Activated naive CD8-positive, alpha-beta T cell treated with anti-CD3 and anti-CD28 coated beads, Interleukin-2, amount 50 U/mL, for 16 hours (primary cell): ENCODE measurements at regions not wholly inside any gene's neighbourhood (a gene's known extent, or its start where the extent isn't known, plus 50 kb on each side); places are given as distances from the start of the nearest gene placed in this dataset.

Source experiments
- DNase-seq: peaks from one replicate; pipeline ENCODE4 v3.0.0-alpha.2; 2020; ENCODE audit warnings: low read depth, low spot score

GRCh38 chr21:28537371-28538079 lies 455.2 kb downstream of the LTN1 start:
- no peak for DNase-seq

DNA sequence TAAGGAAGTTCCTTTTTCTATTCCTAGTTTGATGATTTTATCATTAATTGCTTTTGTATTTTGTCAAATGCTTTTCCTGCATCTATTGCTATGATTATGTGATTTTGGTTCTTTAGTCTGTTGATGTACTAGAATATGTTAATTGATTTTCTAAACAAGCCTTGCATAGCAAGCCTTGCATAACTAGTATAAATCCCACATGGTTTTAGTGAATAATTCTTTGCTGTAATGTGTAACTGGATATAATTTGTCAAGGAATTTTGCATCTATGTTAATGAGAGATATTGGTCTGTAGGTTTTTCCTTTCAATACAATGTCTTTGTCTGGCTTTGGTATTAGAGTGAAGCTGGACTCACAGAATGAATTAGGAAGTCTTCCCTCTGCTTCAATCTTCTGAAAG lies 460.2 kb downstream of the LTN1 start:
- no peak for DNase-seq

DNA sequence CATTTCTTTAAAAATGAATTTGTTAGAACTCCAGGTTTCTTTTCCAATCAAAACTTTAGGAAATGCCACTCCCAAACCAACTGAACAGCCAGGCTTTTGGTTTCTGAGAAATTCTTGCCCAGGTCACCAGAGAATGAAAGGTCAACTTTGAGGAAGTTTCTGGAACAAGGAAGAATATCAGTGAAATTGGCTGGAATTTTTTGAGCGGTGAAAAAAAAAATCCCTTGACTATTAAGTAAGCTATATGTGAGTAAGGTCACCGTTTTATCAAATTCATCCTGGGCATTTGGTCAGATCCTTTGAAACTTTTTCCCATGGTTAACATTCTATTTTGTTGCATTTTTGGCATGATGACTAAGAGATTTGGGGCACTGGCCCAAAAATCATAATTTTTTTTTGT lies 469.3 kb downstream of the LTN1 start:
- DNase-seq, result no peak

- DNase-seq, result no peak
Observed at GRCh38 chr21:28522014-28522799, 470.5 kb downstream of the LTN1 start.

DNA sequence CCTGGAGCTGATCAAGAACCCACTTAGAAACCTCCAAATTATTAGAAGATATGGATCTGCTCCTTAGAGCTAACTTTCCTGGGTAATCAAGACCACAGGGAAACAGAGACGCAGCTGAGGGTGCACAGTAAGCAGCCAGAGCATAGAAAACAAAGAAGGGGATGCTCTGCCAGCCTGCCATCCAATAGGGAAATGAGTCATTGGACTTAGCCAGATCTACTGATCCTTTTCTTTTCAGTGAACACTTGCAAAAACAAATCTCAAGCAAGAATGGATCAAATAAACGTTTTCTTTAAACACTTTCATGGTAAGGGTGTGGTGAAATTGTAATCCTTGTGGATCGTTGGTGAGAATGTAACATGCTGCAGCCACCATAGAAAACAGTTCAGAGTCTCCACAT lies 474.0 kb downstream of the LTN1 start:
- no peak for DNase-seq

GRCh38 chr21:28516991-28517592 lies 475.6 kb downstream of the LTN1 start:
- peak; percentile 25 for DNase-seq

DNA sequence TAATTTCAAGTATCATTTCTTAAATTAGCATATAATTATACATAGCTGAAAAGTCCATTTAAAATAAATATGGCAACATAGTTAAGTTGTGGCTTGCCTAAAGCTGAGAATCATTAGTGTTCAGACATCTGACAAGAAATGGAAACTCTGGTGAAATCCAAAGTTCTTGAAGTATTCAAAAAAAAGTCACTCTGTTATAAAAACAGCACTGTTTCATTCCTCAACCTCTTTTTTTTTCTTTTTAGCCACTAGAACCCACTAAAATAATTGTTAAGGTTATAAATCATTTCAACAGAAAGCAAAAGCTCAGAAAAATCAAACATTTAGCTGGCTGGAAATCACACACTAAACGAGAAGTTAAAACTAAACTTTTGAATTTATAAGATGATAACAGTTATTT lies 476.7 kb downstream of the LTN1 start:
- no peak for DNase-seq

DNA sequence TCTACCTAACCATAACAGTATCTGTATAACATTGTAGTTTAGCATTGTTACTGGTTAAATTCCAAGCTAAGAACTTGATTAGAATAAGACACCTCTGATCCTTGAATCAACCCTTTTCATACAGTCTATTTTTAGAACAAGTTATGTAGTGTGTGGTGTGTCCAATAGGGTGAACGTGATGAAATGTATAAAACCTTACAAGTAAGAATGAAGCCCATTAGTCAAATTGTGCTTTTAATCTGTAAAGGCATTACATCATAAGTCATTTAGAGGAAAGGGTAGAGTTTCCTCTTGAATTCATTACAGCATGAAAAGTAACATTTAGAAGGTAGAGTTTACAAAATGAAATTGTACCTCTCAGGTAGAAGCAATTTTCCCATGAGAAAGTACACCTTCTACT lies 479.2 kb downstream of the LTN1 start:
- DNase-seq, result no peak

DNA sequence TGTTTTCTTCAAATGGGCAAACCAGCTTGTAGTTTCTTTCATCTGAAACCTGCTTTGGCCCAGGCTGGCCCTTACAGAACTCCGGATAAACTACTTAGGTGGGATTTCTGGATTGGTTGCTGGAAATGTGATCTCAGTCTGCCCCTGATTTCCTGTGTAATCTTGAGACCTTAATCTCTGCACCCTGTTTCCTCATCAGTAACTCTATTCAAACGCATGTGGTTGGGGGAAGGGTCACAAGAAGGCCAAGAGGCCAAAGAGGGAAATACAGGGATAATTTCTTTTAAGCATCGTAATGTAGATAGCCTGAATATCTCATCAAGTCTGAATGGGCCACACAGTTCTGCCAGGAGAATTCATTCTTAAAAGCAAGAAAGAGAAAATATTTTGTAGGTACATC lies 483.6 kb downstream of the LTN1 start:
- DNase-seq, result no peak

- DNase-seq, result no peak
Observed at GRCh38 chr21:28508126-28508525, 484.6 kb downstream of the LTN1 start.

- no peak for DNase-seq
Observed at GRCh38 chr21:28496517-28496916, 496.2 kb downstream of the LTN1 start.

DNA sequence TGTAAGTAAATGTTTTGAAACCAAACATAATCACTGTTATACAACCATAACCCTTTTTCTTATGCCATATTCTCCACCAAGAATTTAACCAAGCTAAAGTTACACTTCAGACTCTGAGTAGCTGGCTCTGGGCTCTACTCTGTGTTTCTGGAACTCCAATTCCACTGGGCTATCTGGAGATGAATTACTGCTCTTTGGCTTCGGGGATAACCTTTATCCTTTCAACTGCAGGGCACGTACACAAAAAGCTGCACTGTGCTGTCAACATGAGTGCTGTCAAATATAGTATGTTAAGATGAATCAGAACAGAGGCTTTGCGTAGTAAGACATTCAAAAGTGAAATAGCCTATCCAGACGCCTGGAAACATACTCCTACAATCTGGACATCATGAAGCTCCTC lies 500.6 kb downstream of the LTN1 start:
- DNase-seq, result no peak

- DNase-seq, result no peak
Observed at GRCh38 chr21:28489821-28490350, 502.8 kb downstream of the LTN1 start.

GRCh38 chr21:28489162-28489561 lies 503.5 kb downstream of the LTN1 start:
- DNase-seq, result no peak

GRCh38 chr21:28487455-28488070 lies 505.1 kb downstream of the LTN1 start:
- no peak for DNase-seq

GRCh38 chr21:28485301-28486022 lies 507.2 kb downstream of the LTN1 start:
- DNase-seq, result no peak

DNA sequence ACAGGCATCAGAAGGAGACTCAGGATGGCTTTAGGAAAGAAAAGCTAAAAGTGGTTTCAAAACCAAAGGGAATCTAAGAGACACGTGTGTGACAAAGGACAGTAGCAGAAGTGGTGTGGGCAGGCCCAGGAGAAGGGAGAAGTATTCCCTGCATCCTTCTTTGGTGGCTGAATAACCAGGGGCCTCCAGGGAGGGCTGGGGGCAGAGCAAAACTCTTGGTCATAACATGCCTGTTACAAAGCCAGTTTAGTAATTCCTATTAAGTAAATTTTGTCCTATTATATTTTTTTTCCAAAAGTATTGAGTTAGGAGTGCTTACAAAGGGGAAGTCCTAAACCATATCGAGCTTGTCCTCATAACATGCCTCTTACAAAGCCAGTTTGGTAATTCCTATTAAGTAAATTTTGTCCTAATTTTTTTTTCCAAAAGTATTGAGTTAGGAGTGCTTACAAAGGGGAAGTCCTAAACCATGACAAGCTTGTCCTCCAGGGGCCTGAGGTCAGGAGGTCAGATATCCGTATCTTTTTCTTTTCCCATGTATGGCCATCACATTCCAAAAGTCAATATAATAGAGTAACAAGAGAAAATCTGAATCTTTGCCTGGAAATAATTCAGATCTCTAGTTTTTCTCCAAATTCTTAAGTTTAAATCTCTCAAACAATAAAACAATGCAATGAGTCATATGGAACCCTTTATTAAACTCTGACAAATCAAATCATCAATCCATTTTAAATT lies 509.2 kb downstream of the LTN1 start:
- DNase-seq, result no peak

GRCh38 chr21:28482657-28483056 lies 510.0 kb downstream of the LTN1 start:
- no peak for DNase-seq

DNA sequence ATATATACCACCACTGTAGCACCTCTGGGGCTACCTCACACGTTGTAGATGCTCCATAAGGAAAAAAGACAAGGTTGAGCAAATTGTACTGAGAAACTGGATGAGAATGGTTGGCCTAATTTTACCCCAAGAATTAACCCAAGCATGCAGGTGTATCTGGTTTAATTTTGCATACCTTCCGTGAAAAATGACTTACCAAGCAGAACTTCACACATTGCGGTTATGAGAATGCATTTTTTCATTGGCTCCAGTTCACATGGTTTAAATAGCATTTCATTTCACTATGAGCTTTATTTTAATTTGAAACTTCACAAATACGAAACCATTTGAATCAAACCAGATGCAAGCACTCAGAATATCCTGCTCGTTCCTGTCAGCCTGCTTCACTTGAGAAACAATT lies 512.2 kb downstream of the LTN1 start:
- no peak for DNase-seq

- DNase-seq, result no peak
Observed at GRCh38 chr21:28473530-28474220, 519.0 kb downstream of the LTN1 start.
